ENCODE measurements at regions not wholly inside any gene's neighbourhood (a gene's known extent, or its start where the extent isn't known, plus 50 kb on each side); places are given as distances from the start of the nearest gene placed in this dataset.

DNA sequence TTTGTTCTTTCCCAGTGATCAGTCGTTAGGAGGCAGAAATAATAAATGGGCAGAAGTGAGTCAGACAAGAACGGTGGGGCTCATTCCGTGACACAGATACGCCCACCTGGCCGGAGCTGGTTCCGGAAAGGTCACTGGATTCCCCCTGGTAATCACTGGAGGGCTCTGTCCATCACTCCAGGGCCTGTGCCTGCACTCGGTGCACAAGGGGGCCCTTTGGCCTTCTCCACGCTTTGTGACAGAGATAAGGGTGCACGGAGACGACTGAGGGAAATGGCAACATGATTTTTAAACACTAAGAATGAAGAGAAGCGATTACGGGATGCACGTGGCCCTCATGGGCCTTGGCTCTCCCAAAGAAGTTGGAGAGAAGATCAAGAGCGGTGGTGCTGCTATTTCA lies 84.4 kb downstream of the PTGR3 start:
- H3K4me1 ChIP-seq (ENCODE audit: control insufficient read depth, insufficient read depth, low read length) = no peaks in the 10 kb centered on the region
- DNase-seq (ENCODE audit: low read depth, low spot score) = no peak
- no peak overlapping the region for H3K4me3 ChIP-seq (ENCODE audit: low read depth in 2 of 2, low read length in 2 of 2)
- H3K27ac ChIP-seq (ENCODE audit: low read length) = no peak overlapping the region
- in situ Hi-C loops (cut with HindIII; ENCODE audit: low pct_unique_long_range_greater_than_20kb, low sequenced_read_pairs) = no loop called here
- CTCF ChIA-PET = interaction anchor here (0.6 kb wide), 1 partner anchor 11 kb away, joined by 4 read pairs; no protein-coding TSS in a partner anchor
- BruUV-seq (replicated peaks) = no TSS peak
- POLR2A ChIA-PET = no interaction called here
- H3K27me3 ChIP-seq (ENCODE audit: control insufficient read depth, insufficient read depth, low read length) = no peaks in the 10 kb centered on the region
- no peak for ATAC-seq
- intact Hi-C loops (cut with micrococcal nuclease; ENCODE audit: unreplicated experiment) = no loop called here
- no peaks in the 10 kb centered on the region for H3K9me3 ChIP-seq (ENCODE audit: control insufficient read depth, insufficient read depth, low read depth, low read length)
- H3K36me3 ChIP-seq (ENCODE audit: control insufficient read depth, insufficient read depth, low read length) = no peaks in the 10 kb centered on the region
- TF ChIP-seq TCF7L2 (IDR thresholded peaks at IDR 0.05; ENCODE audit: low read depth, low read length) (no peak), POLR2AphosphoS5 (IDR thresholded peaks at IDR 0.05; ENCODE audit: low read depth, low read length) (no peak), SIN3A (IDR thresholded peaks at IDR 0.05; ENCODE audit: borderline replicate concordance, insufficient read depth, low read depth, low read length) (no peak)
- TF ChIP-seq, protein P1, sequence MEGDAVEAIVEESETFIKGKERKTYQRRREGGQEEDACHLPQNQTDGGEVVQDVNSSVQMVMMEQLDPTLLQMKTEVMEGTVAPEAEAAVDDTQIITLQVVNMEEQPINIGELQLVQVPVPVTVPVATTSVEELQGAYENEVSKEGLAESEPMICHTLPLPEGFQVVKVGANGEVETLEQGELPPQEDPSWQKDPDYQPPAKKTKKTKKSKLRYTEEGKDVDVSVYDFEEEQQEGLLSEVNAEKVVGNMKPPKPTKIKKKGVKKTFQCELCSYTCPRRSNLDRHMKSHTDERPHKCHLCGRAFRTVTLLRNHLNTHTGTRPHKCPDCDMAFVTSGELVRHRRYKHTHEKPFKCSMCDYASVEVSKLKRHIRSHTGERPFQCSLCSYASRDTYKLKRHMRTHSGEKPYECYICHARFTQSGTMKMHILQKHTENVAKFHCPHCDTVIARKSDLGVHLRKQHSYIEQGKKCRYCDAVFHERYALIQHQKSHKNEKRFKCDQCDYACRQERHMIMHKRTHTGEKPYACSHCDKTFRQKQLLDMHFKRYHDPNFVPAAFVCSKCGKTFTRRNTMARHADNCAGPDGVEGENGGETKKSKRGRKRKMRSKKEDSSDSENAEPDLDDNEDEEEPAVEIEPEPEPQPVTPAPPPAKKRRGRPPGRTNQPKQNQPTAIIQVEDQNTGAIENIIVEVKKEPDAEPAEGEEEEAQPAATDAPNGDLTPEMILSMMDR (IDR thresholded peaks at IDR 0.05) = no peak
- TF ChIP-seq, protein P2, sequence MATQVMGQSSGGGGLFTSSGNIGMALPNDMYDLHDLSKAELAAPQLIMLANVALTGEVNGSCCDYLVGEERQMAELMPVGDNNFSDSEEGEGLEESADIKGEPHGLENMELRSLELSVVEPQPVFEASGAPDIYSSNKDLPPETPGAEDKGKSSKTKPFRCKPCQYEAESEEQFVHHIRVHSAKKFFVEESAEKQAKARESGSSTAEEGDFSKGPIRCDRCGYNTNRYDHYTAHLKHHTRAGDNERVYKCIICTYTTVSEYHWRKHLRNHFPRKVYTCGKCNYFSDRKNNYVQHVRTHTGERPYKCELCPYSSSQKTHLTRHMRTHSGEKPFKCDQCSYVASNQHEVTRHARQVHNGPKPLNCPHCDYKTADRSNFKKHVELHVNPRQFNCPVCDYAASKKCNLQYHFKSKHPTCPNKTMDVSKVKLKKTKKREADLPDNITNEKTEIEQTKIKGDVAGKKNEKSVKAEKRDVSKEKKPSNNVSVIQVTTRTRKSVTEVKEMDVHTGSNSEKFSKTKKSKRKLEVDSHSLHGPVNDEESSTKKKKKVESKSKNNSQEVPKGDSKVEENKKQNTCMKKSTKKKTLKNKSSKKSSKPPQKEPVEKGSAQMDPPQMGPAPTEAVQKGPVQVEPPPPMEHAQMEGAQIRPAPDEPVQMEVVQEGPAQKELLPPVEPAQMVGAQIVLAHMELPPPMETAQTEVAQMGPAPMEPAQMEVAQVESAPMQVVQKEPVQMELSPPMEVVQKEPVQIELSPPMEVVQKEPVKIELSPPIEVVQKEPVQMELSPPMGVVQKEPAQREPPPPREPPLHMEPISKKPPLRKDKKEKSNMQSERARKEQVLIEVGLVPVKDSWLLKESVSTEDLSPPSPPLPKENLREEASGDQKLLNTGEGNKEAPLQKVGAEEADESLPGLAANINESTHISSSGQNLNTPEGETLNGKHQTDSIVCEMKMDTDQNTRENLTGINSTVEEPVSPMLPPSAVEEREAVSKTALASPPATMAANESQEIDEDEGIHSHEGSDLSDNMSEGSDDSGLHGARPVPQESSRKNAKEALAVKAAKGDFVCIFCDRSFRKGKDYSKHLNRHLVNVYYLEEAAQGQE (IDR thresholded peaks at IDR 0.05; ENCODE audit: insufficient read depth in 1 of 2, low read depth in 2 of 2, low read length in 1 of 2) = no peak

DNA sequence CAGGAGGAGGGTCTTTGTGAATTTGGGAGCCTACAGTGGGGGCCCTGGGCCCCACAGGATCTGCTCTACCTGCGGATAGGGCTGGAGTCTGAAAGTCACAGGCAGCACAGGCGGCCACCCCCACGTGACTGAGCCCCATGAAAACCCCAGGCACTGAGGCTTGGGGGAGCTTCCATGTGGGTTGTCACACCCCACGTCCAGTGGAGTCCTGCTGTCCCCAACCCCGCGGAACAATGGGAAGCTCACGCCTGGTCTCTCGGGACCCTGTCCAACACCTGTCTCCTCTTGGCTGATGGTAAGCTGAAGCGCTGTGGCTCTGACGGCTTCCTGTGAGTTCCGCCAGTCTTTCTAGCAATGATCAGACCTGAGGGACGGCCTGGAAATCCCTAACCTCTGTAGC lies 85.8 kb downstream of the PTGR3 start:
- TF ChIP-seq, protein P2 (IDR thresholded peaks at IDR 0.05; ENCODE audit: insufficient read depth in 1 of 2, low read depth in 2 of 2, low read length in 1 of 2) = no peak
- TF ChIP-seq SIN3A (IDR thresholded peaks at IDR 0.05; ENCODE audit: borderline replicate concordance, insufficient read depth, low read depth, low read length) (no peak), POLR2AphosphoS5 (IDR thresholded peaks at IDR 0.05; ENCODE audit: low read depth, low read length) (no peak), TCF7L2 (IDR thresholded peaks at IDR 0.05; ENCODE audit: low read depth, low read length) (no peak)
- TF ChIP-seq, protein P1 (IDR thresholded peaks at IDR 0.05) = no peak
- in situ Hi-C loops (cut with HindIII; ENCODE audit: low pct_unique_long_range_greater_than_20kb, low sequenced_read_pairs) = no loop called here
- POLR2A ChIA-PET = no interaction called here
- CTCF ChIA-PET = no interaction called here
- intact Hi-C loops (cut with micrococcal nuclease; ENCODE audit: unreplicated experiment) = no loop called here
- DNase-seq (ENCODE audit: low read depth, low spot score) (no peak), ATAC-seq (no peak)
- no TSS peak for BruUV-seq (replicated peaks)
- Histone ChIP-seq H3K4me3 (ENCODE audit: low read depth in 2 of 2, low read length in 2 of 2) (no peak overlapping the region), H3K27ac (ENCODE audit: low read length) (no peak overlapping the region), H3K4me1 (ENCODE audit: control insufficient read depth, insufficient read depth, low read length) (no peaks in the 10 kb centered on the region), H3K36me3 (ENCODE audit: control insufficient read depth, insufficient read depth, low read length) (no peaks in the 10 kb centered on the region), H3K9me3 (ENCODE audit: control insufficient read depth, insufficient read depth, low read depth, low read length) (no peaks in the 10 kb centered on the region), H3K27me3 (ENCODE audit: control insufficient read depth, insufficient read depth, low read length) (no peaks in the 10 kb centered on the region)

Data from Panc1 (cell line).